Endothelial cell of umbilical vein (primary cell): ENCODE measurements at regions not wholly inside any gene's neighbourhood (a gene's known extent, or its start where the extent isn't known, plus 50 kb on each side); places are given as distances from the start of the nearest gene placed in this dataset.

Source experiments
- BruUV-seq: library from RNA; stranded (reverse); fragments of 400-500 nt; replicated peaks from 2 replicates; lab custom pipeline; 2021; lab: Mats Ljungman, UMichigan
- CTCF ChIA-PET: fragments of 300-600, 350-600 bp; sonication (Branson Sonifier 250); formaldehyde crosslinking; loops from one replicate; lab custom pipeline; 2021; ENCODE audit warnings: antibody characterized with exemption, inconsistent platforms; lab: Charles Lee
- POLR2A ChIA-PET: fragments of 300-600, 350-600 bp; sonication (Branson Sonifier 250); formaldehyde crosslinking; loops from one replicate; lab custom pipeline; 2021; ENCODE audit warnings: antibody characterized with exemption, inconsistent platforms; lab: Charles Lee
- DNase-seq: peaks from one replicate; pipeline ENCODE4 v3.0.0-alpha.2; 2011; ENCODE audit warnings: low read depth, low spot score
- FAIRE-seq: peaks from 2 replicates; lab custom pipeline; 2011; peaks lifted over from hg19 to GRCh38; lab: Jason Lieb, UNC
- H2AFZ ChIP-seq: 2 replicates; pipeline ENCODE4 v1.6.0; 2012; ENCODE audit warnings: low read depth, low read length, control low read depth, inconsistent platforms
- H3K27ac ChIP-seq: 2 replicates; pipeline ENCODE4 v1.5.1; 2011; ENCODE audit warnings: low read depth, mild to moderate bottlenecking, control low read depth, low read length, moderate library complexity; ENCODE audit not compliant: insufficient read depth
- H3K27me3 ChIP-seq, 2 experiments: 2 replicates each; pipeline versions ENCODE4 v1.6.0 to v1.6.1; 2011; ENCODE audit warnings: low read length in 2 of 2, mixed read lengths in 1 of 2; ENCODE audit not compliant: control insufficient read depth in 2 of 2, insufficient read depth in 2 of 2
- H3K36me3 ChIP-seq, 2 experiments: 2 replicates in 1 of 2; 3 replicates in 1 of 2; pipeline ENCODE4 v1.5.1; 2011; ENCODE audit warnings: low read length in 2 of 2, mild to moderate bottlenecking in 1 of 2, moderate library complexity in 1 of 2; ENCODE audit not compliant: control insufficient read depth in 2 of 2, insufficient read depth in 2 of 2; ENCODE audit errors: extremely low read depth in 1 of 2
- H3K4me1 ChIP-seq: 3 replicates; pipeline ENCODE4 v1.5.1; 2011; ENCODE audit warnings: mild to moderate bottlenecking, low read length; ENCODE audit not compliant: control insufficient read depth, insufficient read depth; ENCODE audit errors: extremely low read depth
- H3K4me2 ChIP-seq: 2 replicates; pipeline ENCODE4 v1.6.1; 2011; ENCODE audit warnings: low read length, control low read depth, mixed read lengths; ENCODE audit not compliant: insufficient read depth
- H3K4me3 ChIP-seq, 3 experiments: fragments of 200-600 bp in 1 of 3; sonication (generic), shearing (Covaris generic) in 1 of 3; replicated peaks in 1 of 3; 2 replicates each; pipeline ENCODE4 v1.5.1; 2011 to 2016; ENCODE audit warnings: control low read depth in 3 of 3, low read length in 3 of 3, mild to moderate bottlenecking in 2 of 3, inconsistent platforms in 1 of 3, low read depth in 1 of 3, moderate library complexity in 1 of 3; ENCODE audit not compliant: insufficient read depth in 1 of 3
- H3K79me2 ChIP-seq: 2 replicates; pipeline ENCODE4 v1.6.0; 2012; ENCODE audit warnings: low read length, inconsistent platforms; ENCODE audit not compliant: control insufficient read depth, insufficient read depth
- H3K9ac ChIP-seq: replicated peaks from 2 replicates; pipeline ENCODE3; 2011; ENCODE audit warnings: low read length, control low read depth; ENCODE audit not compliant: insufficient read depth; ENCODE audit errors: extremely low read depth
- H3K9me1 ChIP-seq: replicated peaks from 3 replicates; pipeline ENCODE4 v1.6.0; 2011; ENCODE audit warnings: mild to moderate bottlenecking, low read length; ENCODE audit not compliant: control insufficient read depth, insufficient read depth; ENCODE audit errors: extremely low read depth
- H3K9me3 ChIP-seq: replicated peaks from 2 replicates; pipeline ENCODE4 v1.5.1; 2012; ENCODE audit warnings: low read length, inconsistent platforms; ENCODE audit not compliant: control insufficient read depth, insufficient read depth
- H4K20me1 ChIP-seq: replicated peaks from 2 replicates; pipeline ENCODE3; 2011; ENCODE audit warnings: mild to moderate bottlenecking, low read length; ENCODE audit not compliant: control insufficient read depth, insufficient read depth; ENCODE audit errors: extremely low read depth
- EZH2 ChIP-seq: IDR thresholded peaks from 2 replicates; pipeline ENCODE4 v1.6.1; 2012; ENCODE audit warnings: borderline replicate concordance, low read depth, mild to moderate bottlenecking, moderate library complexity, low read length, inconsistent platforms; ENCODE audit not compliant: severe bottlenecking
- FOS ChIP-seq: IDR thresholded peaks from 2 replicates; pipeline ENCODE4 v1.6.1; 2011; ENCODE audit warnings: mild to moderate bottlenecking, low read length, moderate library complexity, borderline replicate concordance; ENCODE audit not compliant: insufficient read depth
- GATA2 ChIP-seq: IDR thresholded peaks from 2 replicates; pipeline ENCODE4 v1.7.0; 2011; ENCODE audit warnings: low read depth, mild to moderate bottlenecking, moderate library complexity, mixed read lengths, low read length; ENCODE audit not compliant: insufficient read length, insufficient read depth
- JUN ChIP-seq: IDR thresholded peaks from 2 replicates; pipeline ENCODE4 v1.6.1; 2011; ENCODE audit warnings: borderline replicate concordance, low read depth; ENCODE audit not compliant: insufficient read length, insufficient read depth
- MYC ChIP-seq: IDR thresholded peaks from one replicate; pipeline ENCODE4 v1.6.1; 2011; ENCODE audit warnings: mild to moderate bottlenecking, low read depth, low read length
- POLR2A ChIP-seq: IDR thresholded peaks from 2 replicates; pipeline ENCODE4 v1.6.1; 2012; ENCODE audit warnings: low read depth, mild to moderate bottlenecking, control low read depth, low read length
- POLR2AphosphoS5 ChIP-seq: IDR thresholded peaks from 2 replicates; pipeline ENCODE4 v1.6.1; 2012; ENCODE audit warnings: low read depth, mild to moderate bottlenecking, control low read depth, low read length, moderate library complexity; ENCODE audit not compliant: insufficient read depth
- dilution Hi-C: fragments of 300-500 bp; cut with MboI; formaldehyde crosslinking; loops from one replicate; pipeline ENCODE4 v1.15.0; 2019; ENCODE audit warnings: low sequenced_read_pairs; ENCODE audit not compliant: extremely low pct_ligation_motif_present
- intact Hi-C: fragments of 100-400 bp; cut with micrococcal nuclease; formaldehyde crosslinking; loops from one replicate; pipeline ENCODE4 v1.10.0; 2022
- TF ChIP-seq, protein P1 (sequence below), 2 donors: IDR thresholded peaks; 1 replicate in 1 of 2; 2 replicates in 1 of 2; pipeline ENCODE4 v1.5.1; 2011; ENCODE audit warnings: low read length in 2 of 2, mild to moderate bottlenecking in 2 of 2, moderate library complexity in 2 of 2, control low read depth in 1 of 2, inconsistent platforms in 1 of 2, low read depth in 1 of 2; ENCODE audit not compliant: insufficient read depth in 1 of 2; ENCODE audit errors: extremely low read depth in 1 of 2
- TF ChIP-seq, protein P2 (sequence below): IDR thresholded peaks from 2 replicates; pipeline ENCODE4 v1.6.1; 2011; ENCODE audit not compliant: insufficient read depth, insufficient read length

DNA sequence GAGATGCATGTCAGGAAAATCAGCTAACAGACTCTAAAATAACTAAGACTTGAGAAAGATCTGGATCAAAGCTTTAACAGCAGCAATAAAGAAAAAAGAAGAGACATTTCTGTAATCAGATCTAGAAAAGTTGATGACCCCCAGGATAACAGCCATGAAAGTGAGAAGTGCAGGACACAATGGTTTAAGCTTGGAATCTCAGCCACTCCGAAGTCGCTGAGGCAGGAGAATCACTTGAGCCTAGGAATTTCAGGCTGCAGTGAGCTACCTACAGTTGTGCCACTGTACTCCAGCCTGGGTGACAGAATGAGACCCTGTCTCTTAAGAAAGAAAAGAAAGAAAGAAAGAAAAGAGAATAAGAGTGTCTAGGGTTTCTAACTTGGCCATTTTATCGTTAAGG lies 544.1 kb downstream of the CD83 start:
- H3K27ac ChIP-seq, result no peak overlapping the region
- no peaks in the 10 kb centered on the region for H3K79me2 ChIP-seq
- no peaks in the 10 kb centered on the region for H4K20me1 ChIP-seq
- no peaks in the 10 kb centered on the region for H3K27me3 ChIP-seq
- dilution Hi-C loops, result no loop called here
- no peak overlapping the region for H3K9ac ChIP-seq
- ChIA-PET CTCF (no interaction called here), POLR2A (no interaction called here)
- H3K9me1 ChIP-seq, result no peaks in the 10 kb centered on the region
- FAIRE-seq, result no peak
- TF ChIP-seq POLR2A (no peak), EZH2 (no peak), JUN (no peak), FOS (no peak)
- H3K4me2 ChIP-seq, result no peak overlapping the region
- no peak overlapping the region for H3K4me3 ChIP-seq
- BruUV-seq, result no TSS peak
- no peaks in the 10 kb centered on the region for H3K4me1 ChIP-seq
- intact Hi-C loops, result no loop called here
- DNase-seq, result no peak
- no peaks in the 10 kb centered on the region for H3K36me3 ChIP-seq
- H2AFZ ChIP-seq, result no peak overlapping the region
- peaks cover 1% of the 10 kb centered on the region for H3K9me3 ChIP-seq

DNA sequence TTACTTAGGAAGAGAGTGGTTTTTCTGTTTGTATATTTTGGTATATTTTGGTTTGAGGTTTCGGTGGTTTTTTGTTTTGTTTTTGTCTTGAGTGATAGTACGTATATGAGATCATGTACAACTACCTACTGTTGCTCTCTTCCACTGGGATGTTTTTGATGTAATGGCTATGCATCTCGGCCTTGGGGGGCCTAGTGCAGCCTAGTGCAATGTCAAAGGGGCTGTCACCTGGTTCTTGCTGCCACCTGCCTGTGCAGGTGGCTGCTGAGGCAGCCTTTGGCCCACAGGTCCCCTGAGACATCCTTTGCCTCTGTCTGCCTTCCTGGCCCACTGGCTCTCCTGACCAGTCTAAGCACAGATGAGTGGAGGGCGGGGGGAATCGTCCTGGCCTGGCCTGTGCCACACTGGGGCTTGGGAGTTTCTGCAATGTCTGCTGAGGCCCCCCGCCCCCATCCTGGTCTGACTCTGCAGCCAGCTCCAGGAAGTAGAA lies 546.6 kb downstream of the CD83 start:
- Histone ChIP-seq H4K20me1 (no peaks in the 10 kb centered on the region), H2AFZ (no peak overlapping the region), H3K9me3 (peaks cover 1% of the 10 kb centered on the region), H3K4me2 (no peak overlapping the region), H3K9ac (no peak overlapping the region), H3K27me3 (no peaks in the 10 kb centered on the region), H3K27ac (no peak overlapping the region), H3K79me2 (no peaks in the 10 kb centered on the region), H3K4me3 (no peak overlapping the region), H3K4me1 (no peaks in the 10 kb centered on the region), H3K36me3 (no peaks in the 10 kb centered on the region), H3K9me1 (no peaks in the 10 kb centered on the region)
- TF ChIP-seq FOS (no peak), POLR2A (no peak), POLR2AphosphoS5 (no peak), JUN (no peak), GATA2 (no peak), MYC (no peak), EZH2 (no peak)
- TF ChIP-seq, protein P1, sequence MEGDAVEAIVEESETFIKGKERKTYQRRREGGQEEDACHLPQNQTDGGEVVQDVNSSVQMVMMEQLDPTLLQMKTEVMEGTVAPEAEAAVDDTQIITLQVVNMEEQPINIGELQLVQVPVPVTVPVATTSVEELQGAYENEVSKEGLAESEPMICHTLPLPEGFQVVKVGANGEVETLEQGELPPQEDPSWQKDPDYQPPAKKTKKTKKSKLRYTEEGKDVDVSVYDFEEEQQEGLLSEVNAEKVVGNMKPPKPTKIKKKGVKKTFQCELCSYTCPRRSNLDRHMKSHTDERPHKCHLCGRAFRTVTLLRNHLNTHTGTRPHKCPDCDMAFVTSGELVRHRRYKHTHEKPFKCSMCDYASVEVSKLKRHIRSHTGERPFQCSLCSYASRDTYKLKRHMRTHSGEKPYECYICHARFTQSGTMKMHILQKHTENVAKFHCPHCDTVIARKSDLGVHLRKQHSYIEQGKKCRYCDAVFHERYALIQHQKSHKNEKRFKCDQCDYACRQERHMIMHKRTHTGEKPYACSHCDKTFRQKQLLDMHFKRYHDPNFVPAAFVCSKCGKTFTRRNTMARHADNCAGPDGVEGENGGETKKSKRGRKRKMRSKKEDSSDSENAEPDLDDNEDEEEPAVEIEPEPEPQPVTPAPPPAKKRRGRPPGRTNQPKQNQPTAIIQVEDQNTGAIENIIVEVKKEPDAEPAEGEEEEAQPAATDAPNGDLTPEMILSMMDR (IDR thresholded peaks at IDR 0.05; ENCODE audit: extremely low read depth in 1 of 2, insufficient read depth in 1 of 2, low read depth in 1 of 2, low read length in 2 of 2), result no peak
- TF ChIP-seq, protein P2, sequence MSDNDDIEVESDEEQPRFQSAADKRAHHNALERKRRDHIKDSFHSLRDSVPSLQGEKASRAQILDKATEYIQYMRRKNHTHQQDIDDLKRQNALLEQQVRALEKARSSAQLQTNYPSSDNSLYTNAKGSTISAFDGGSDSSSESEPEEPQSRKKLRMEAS, result no peak
- intact Hi-C loops (no loop called here), dilution Hi-C loops (no loop called here)
- CTCF ChIA-PET, result no interaction called here
- POLR2A ChIA-PET, result no interaction called here
- no peak for FAIRE-seq
- BruUV-seq, result no TSS peak
- no peak for DNase-seq
